Smooth muscle cell (in vitro differentiated cells): ENCODE measurements at regions not wholly inside any gene's neighbourhood (a gene's known extent, or its start where the extent isn't known, plus 50 kb on each side); places are given as distances from the start of the nearest gene placed in this dataset.

Experiments used
- DNase-seq: peaks from one replicate; lab custom pipeline; 2025; ENCODE audit not compliant: unreplicated experiment; lab: John Stamatoyannopoulos, UW
- H2AFZ ChIP-seq: fragments of 200-600 bp; sonication (generic); 2 replicates; pipeline ENCODE4 v1.6.0; 2016; ENCODE audit warnings: antibody characterized with exemption, low read depth, mild to moderate bottlenecking
- H3F3A ChIP-seq: fragments of 200-600 bp; sonication (generic); 2 replicates; pipeline ENCODE4 v1.6.0; 2017; ENCODE audit warnings: antibody characterized with exemption, low read depth
- H3K27ac ChIP-seq: fragments of 200-600 bp; sonication (generic); 2 replicates; pipeline ENCODE4 v1.5.1; 2016; ENCODE audit warnings: low read depth, mild to moderate bottlenecking
- H3K27me3 ChIP-seq: fragments of 200-600 bp; sonication (generic); 2 replicates; pipeline ENCODE4 v1.6.1; 2016; ENCODE audit warnings: low read depth, mild to moderate bottlenecking
- H3K36me3 ChIP-seq: fragments of 200-600 bp; sonication (generic); 2 replicates; pipeline ENCODE4 v1.5.1; 2016; ENCODE audit warnings: low read depth
- H3K4me1 ChIP-seq: fragments of 200-600 bp; sonication (generic); 2 replicates; pipeline ENCODE4 v1.5.1; 2016; ENCODE audit warnings: low read depth
- H3K4me2 ChIP-seq: fragments of 200-600 bp; sonication (generic); 2 replicates; pipeline ENCODE4 v1.6.0; 2016; ENCODE audit warnings: mild to moderate bottlenecking
- H3K4me3 ChIP-seq: fragments of 200-600 bp; sonication (generic); 2 replicates; pipeline ENCODE4 v1.5.1; 2016; ENCODE audit warnings: mild to moderate bottlenecking
- H3K79me2 ChIP-seq: fragments of 200-600 bp; sonication (generic); 2 replicates; pipeline ENCODE4 v1.6.0; 2016; ENCODE audit warnings: low read depth, mild to moderate bottlenecking
- H3K9ac ChIP-seq: fragments of 200-600 bp; sonication (generic); 2 replicates; pipeline ENCODE4 v1.6.0; 2016; ENCODE audit warnings: low read depth
- H3K9me3 ChIP-seq: fragments of 200-600 bp; sonication (generic); replicated peaks from 2 replicates; pipeline ENCODE4 v1.5.1; 2016; ENCODE audit warnings: low read depth
- H4K20me1 ChIP-seq: fragments of 200-600 bp; sonication (generic); 2 replicates; pipeline ENCODE4 v1.6.0; 2016; ENCODE audit warnings: low read depth
- WGBS: methylation state at CpG from one replicate; pipeline ENCODE4 v1.1.7; 2016; ENCODE audit warnings: low lambda C conversion rate; 5-methylcytosine and 5-hydroxymethylcytosine counted together
- TF ChIP-seq, protein P1 (sequence below): fragments of 200-600 bp; sonication (generic); IDR thresholded peaks from 2 replicates; pipeline ENCODE4 v1.5.1; 2017; ENCODE audit warnings: borderline replicate concordance, mild to moderate bottlenecking, antibody characterized with exemption; ENCODE audit not compliant: insufficient read depth, poor library complexity, severe bottlenecking

- Histone ChIP-seq H3K27me3 (peaks cover 33% of the 10 kb centered on the region), H2AFZ (no peak overlapping the region), H3K79me2 (no peaks in the 10 kb centered on the region), H3K9me3 (no peaks in the 10 kb centered on the region), H3K27ac (no peak overlapping the region), H4K20me1 (no peaks in the 10 kb centered on the region), H3K9ac (no peak overlapping the region), H3K4me2 (no peak overlapping the region), H3F3A (no peaks in the 10 kb centered on the region), H3K36me3 (no peaks in the 10 kb centered on the region), H3K4me1 (no peaks in the 10 kb centered on the region), H3K4me3 (no peak overlapping the region)
- whole genome bisulfite sequencing = 76% methylated on average over 5 of the region's 5 CpGs
- TF ChIP-seq, protein P1, sequence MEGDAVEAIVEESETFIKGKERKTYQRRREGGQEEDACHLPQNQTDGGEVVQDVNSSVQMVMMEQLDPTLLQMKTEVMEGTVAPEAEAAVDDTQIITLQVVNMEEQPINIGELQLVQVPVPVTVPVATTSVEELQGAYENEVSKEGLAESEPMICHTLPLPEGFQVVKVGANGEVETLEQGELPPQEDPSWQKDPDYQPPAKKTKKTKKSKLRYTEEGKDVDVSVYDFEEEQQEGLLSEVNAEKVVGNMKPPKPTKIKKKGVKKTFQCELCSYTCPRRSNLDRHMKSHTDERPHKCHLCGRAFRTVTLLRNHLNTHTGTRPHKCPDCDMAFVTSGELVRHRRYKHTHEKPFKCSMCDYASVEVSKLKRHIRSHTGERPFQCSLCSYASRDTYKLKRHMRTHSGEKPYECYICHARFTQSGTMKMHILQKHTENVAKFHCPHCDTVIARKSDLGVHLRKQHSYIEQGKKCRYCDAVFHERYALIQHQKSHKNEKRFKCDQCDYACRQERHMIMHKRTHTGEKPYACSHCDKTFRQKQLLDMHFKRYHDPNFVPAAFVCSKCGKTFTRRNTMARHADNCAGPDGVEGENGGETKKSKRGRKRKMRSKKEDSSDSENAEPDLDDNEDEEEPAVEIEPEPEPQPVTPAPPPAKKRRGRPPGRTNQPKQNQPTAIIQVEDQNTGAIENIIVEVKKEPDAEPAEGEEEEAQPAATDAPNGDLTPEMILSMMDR = no peak
- DNase-seq = no peak
These were observed 451.3 kb downstream of the FOXG1 start for GRCh38 chr14:29217813-29218450.

GRCh38 chr14:29220072-29220471, 453.5 kb downstream of the FOXG1 start:
- H3K4me1 ChIP-seq = no peaks in the 10 kb centered on the region
- H3K27ac ChIP-seq = no peak overlapping the region
- H3K9ac ChIP-seq = no peak overlapping the region
- H3K9me3 ChIP-seq = no peaks in the 10 kb centered on the region
- no peaks in the 10 kb centered on the region for H3F3A ChIP-seq
- peaks cover 50% of the 10 kb centered on the region for H3K27me3 ChIP-seq
- no peaks in the 10 kb centered on the region for H3K79me2 ChIP-seq
- 73% methylated on average over 4 of the region's 4 CpGs for WGBS
- H3K4me2 ChIP-seq = no peak overlapping the region
- no peak overlapping the region for H3K4me3 ChIP-seq
- no peaks in the 10 kb centered on the region for H4K20me1 ChIP-seq
- H3K36me3 ChIP-seq = no peaks in the 10 kb centered on the region
- H2AFZ ChIP-seq = no peak overlapping the region
- no peak for DNase-seq
- TF ChIP-seq, protein P1 = no peak

GRCh38 chr14:29220566-29220965, 454.0 kb downstream of the FOXG1 start:
- H4K20me1 ChIP-seq = no peaks in the 10 kb centered on the region
- peaks cover 55% of the 10 kb centered on the region for H3K27me3 ChIP-seq
- H3K4me1 ChIP-seq = no peaks in the 10 kb centered on the region
- no peak overlapping the region for H3K9ac ChIP-seq
- TF ChIP-seq, protein P1 = no peak
- 74% methylated on average over 3 of the region's 3 CpGs for WGBS
- no peaks in the 10 kb centered on the region for H3K9me3 ChIP-seq
- no peak overlapping the region for H3K4me2 ChIP-seq
- no peaks in the 10 kb centered on the region for H3F3A ChIP-seq
- no peaks in the 10 kb centered on the region for H3K79me2 ChIP-seq
- no peak overlapping the region for H2AFZ ChIP-seq
- no peak overlapping the region for H3K4me3 ChIP-seq
- no peak for DNase-seq
- no peaks in the 10 kb centered on the region for H3K36me3 ChIP-seq
- no peak overlapping the region for H3K27ac ChIP-seq

DNA sequence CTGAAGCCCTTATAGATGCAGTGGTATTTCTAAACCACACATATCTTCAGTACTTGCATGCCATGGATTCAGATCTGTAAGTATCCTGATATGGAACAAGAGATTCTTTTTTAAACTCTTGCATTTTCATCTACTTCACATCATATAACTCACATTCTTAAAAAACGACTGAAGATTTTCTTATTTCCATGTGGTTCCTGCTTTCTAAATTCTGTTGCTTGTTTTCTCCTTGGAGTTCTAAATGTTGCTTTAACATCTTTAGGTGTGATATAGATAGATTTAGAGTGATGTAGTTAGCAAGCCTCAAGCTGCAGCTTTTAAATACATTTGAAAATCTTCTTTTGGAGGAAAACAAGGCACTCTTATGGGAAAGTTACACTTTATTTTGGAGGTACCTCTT, 455.4 kb downstream of the FOXG1 start:
- Histone ChIP-seq H3K4me1 (no peaks in the 10 kb centered on the region), H3K79me2 (no peaks in the 10 kb centered on the region), H3K27me3 (peaks cover 62% of the 10 kb centered on the region), H3F3A (no peaks in the 10 kb centered on the region), H4K20me1 (no peaks in the 10 kb centered on the region), H3K27ac (no peak overlapping the region), H3K36me3 (no peaks in the 10 kb centered on the region), H3K4me2 (no peak overlapping the region), H3K9ac (no peak overlapping the region), H2AFZ (no peak overlapping the region), H3K4me3 (no peak overlapping the region), H3K9me3 (no peaks in the 10 kb centered on the region)
- TF ChIP-seq, protein P1 = no peak
- WGBS = 20% methylated on average over 1 of the region's 1 CpG
- no peak for DNase-seq
